PC-9 (cell line): ENCODE measurements at regions not wholly inside any gene's neighbourhood (a gene's known extent, or its start where the extent isn't known, plus 50 kb on each side); places are given as distances from the start of the nearest gene placed in this dataset.

ENCODE experiments used
- CTCF ChIP-seq: fragments of 200-600 bp; sonication (generic); conservative IDR thresholded peaks from 2 replicates; pipeline ENCODE4 v1.6.1; 2017; ENCODE audit warnings: mixed run types, antibody characterized with exemption, mild to moderate bottlenecking, moderate library complexity
- EZH2 ChIP-seq: fragments of 200-600 bp; sonication (generic); IDR thresholded peaks from 2 replicates; pipeline ENCODE4 v1.8.0; 2017; ENCODE audit warnings: antibody characterized with exemption, low read depth

DNA sequence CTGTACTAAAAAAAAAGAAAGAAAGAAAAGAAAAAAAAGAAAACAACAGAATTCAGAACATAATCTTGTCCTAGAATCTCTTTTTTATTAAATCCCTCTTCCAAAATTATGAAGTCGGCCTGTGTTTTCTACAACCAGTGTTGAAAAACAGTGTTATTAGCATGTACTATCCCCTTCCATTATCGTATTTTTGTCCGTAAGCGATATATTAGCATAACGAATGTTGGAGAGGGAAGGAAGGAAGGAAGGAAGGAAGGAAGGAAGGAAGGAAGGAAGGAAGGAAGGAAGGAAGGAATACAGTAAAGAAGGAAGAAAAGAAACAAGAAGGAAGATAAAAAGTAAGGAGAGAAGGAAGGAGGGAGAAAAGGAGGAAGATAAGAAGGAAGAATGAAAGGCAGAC lies 393.0 kb upstream of the TSHZ3 start:
- TF ChIP-seq CTCF (no peak), EZH2 (no peak)
